ENCODE measurements at regions not wholly inside any gene's neighbourhood (a gene's known extent, or its start where the extent isn't known, plus 50 kb on each side); places are given as distances from the start of the nearest gene placed in this dataset.

DNA sequence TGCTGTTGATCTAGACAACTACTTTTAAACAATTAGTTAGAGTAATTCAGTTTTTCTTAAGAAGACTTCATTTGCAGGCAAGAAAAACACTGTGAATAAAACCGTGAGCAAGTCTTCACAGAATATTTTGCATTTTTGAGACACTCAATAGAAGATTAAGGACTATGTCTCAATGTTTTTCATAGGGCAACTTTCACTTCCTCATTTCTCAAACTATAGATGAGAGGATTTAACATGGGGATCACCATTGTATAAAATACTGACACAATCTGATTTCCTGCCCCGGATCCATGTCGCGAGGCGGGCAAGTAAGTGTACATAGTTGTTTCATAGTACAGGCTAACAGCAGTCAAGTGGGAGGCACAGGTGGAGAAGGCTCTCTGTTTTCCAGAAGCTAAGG lies 108.8 kb upstream of the IGSF1 start:
- DNase-seq (no peak), FAIRE-seq (no peak)
- Histone ChIP-seq H3K9me3 (ENCODE audit: control insufficient read depth in 2 of 3, insufficient read depth in 1 of 3, low read length in 3 of 3) (no peaks in the 10 kb centered on the region), H3K27me3 (ENCODE audit: control insufficient read depth, insufficient read depth, low read length) (no peaks in the 10 kb centered on the region), H3K4me3 (ENCODE audit: low read length in 3 of 3) (no peak overlapping the region), H3K36me3 (ENCODE audit: control insufficient read depth in 2 of 3, insufficient read depth in 3 of 3, low read length in 3 of 3) (no peaks in the 10 kb centered on the region), H3K4me1 (ENCODE audit: control insufficient read depth in 2 of 3, insufficient read depth in 2 of 3, low read depth in 1 of 3, low read length in 3 of 3) (no peaks in the 10 kb centered on the region), H3K27ac (ENCODE audit: low read depth in 2 of 2, low read length in 2 of 2) (no peak overlapping the region), H3K9ac (ENCODE audit: low read length in 3 of 3) (no peak overlapping the region)
- TF ChIP-seq CTCF (IDR thresholded peaks at IDR 0.05; ENCODE audit: borderline replicate concordance, extremely low read depth, insufficient read depth) = no peak
- intact Hi-C loops (cut with DNase I) = no loop called here

DNA sequence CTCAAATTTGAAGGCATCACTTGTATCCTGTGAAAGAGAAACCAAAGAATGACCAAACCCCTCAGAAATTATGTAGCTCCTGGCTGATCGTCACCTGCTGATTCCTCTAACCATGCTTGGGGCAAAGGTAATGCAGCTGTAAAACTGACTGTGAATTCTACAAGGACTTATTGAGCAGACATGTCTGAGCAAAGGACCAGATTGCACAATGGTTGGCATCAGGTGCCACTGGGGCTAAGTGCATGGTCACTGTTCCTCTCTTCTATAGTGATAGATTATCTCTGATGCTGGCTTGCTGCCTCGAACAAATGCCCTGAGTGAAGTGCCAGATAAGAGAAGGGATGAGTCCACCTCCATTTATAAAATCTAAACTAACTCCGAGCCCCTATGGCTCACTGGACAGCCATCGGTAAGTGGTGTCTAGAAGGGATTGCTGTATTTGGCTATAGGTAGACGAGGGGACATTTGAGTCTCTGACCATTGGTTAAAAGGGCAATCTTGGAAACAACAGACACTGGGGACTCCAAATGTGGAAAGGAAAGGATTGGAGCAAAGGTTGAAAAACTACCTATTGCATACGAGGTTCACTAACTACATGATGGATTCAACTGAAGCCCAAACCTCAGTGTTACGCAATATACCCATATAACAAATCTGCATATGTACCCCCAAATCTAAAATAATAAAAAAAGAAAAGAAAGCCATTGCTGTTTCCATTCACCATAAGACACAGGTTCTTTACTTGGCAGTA lies 110.7 kb upstream of the IGSF1 start:
- no peak overlapping the region for H3K9ac ChIP-seq (ENCODE audit: low read length in 3 of 3)
- intact Hi-C loops (cut with DNase I) = no loop called here
- H3K4me1 ChIP-seq (ENCODE audit: control insufficient read depth in 2 of 3, insufficient read depth in 2 of 3, low read depth in 1 of 3, low read length in 3 of 3) = no peaks in the 10 kb centered on the region
- no peaks in the 10 kb centered on the region for H3K36me3 ChIP-seq (ENCODE audit: control insufficient read depth in 2 of 3, insufficient read depth in 3 of 3, low read length in 3 of 3)
- H3K4me3 ChIP-seq (ENCODE audit: low read length in 3 of 3) = no peak overlapping the region
- TF ChIP-seq CTCF (IDR thresholded peaks at IDR 0.05; ENCODE audit: borderline replicate concordance, extremely low read depth, insufficient read depth) = no peak
- no peaks in the 10 kb centered on the region for H3K27me3 ChIP-seq (ENCODE audit: control insufficient read depth, insufficient read depth, low read length)
- FAIRE-seq = no peak
- H3K9me3 ChIP-seq (ENCODE audit: control insufficient read depth in 2 of 3, insufficient read depth in 1 of 3, low read length in 3 of 3) = no peaks in the 10 kb centered on the region
- no peak for DNase-seq
- no peak overlapping the region for H3K27ac ChIP-seq (ENCODE audit: low read depth in 2 of 2, low read length in 2 of 2)

DNA sequence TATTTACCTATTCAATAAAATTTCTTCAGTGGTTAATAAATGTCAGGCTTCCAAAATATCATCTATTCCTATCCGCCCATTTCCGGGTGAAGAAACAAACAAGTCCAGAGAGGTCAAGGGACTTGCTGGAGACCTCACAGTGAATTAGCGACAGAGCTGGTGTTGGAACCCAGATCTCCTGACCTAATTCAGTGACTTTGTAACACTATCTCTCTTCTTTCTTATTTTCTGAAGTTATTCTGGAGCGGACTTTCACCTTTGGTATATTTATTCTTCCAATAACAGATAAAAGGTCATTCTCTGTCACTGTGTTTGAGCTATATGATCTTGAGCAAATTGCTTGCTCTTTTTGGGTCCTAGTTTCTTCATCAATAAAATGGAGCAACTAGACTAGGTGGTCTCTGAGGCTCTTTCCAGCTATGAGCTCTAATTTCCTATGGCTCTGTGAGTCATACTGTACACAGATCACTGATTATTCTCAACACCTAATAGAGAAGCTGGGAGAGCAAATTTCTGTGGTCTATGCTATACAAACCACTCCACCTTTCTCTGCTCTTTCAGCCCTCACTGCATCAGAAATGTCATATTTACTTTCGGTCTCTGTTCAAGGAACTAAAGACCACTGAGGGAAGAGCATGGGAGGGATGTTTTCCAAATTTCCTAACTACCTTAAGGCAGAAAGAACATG lies 113.2 kb upstream of the IGSF1 start:
- DNase-seq = no peak

More for the DNA sequence above, 113.2 kb upstream of the IGSF1 start:
- TF ChIP-seq CTCF (IDR thresholded peaks at IDR 0.05; ENCODE audit: borderline replicate concordance, extremely low read depth, insufficient read depth) = no peak
- Histone ChIP-seq H3K27me3 (ENCODE audit: control insufficient read depth, insufficient read depth, low read length) (no peaks in the 10 kb centered on the region), H3K4me3 (ENCODE audit: low read length in 3 of 3) (no peak overlapping the region), H3K27ac (ENCODE audit: low read depth in 2 of 2, low read length in 2 of 2) (no peak overlapping the region), H3K9me3 (ENCODE audit: control insufficient read depth in 2 of 3, insufficient read depth in 1 of 3, low read length in 3 of 3) (no peaks in the 10 kb centered on the region), H3K4me1 (ENCODE audit: control insufficient read depth in 2 of 3, insufficient read depth in 2 of 3, low read depth in 1 of 3, low read length in 3 of 3) (no peaks in the 10 kb centered on the region), H3K36me3 (ENCODE audit: control insufficient read depth in 2 of 3, insufficient read depth in 3 of 3, low read length in 3 of 3) (no peaks in the 10 kb centered on the region), H3K9ac (ENCODE audit: low read length in 3 of 3) (no peak overlapping the region)
- no peak for FAIRE-seq
- intact Hi-C loops (cut with DNase I) = no loop called here

All from kidney (tissue), 13 donors.